ENCODE measurements at regions not wholly inside any gene's neighbourhood (a gene's known extent, or its start where the extent isn't known, plus 50 kb on each side); places are given as distances from the start of the nearest gene placed in this dataset.

DNA sequence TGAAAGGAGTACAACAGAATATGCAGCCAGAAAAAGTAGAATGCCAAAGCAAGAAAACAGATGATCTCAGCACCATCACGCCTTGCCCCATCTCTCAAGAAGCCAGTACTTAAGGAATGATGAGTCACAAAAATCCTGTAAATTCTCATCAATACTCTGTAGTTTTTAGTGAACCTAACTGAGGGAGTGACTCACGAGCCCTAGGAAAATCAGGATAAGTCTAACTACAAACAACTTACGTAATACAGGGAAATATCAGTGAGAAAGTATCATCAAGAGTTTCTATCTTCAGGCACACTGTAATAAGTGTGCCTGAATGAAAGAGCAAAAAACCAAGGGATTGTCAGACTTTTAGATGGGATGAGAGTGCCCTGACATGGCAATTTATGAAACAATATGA lies 644.4 kb downstream of the STPG2 start:
- POLR2A ChIA-PET: no interaction called here
- no peak overlapping the region for H3K4me2 ChIP-seq (ENCODE audit: control insufficient read depth, insufficient read depth)
- no peak overlapping the region for H3K27ac ChIP-seq (ENCODE audit: control insufficient read depth, insufficient read depth)
- no peaks in the 10 kb centered on the region for H4K20me1 ChIP-seq (ENCODE audit: control insufficient read depth, insufficient read depth)
- no peak overlapping the region for H3K4me3 ChIP-seq
- SMC1A ChIA-PET (ENCODE audit: uncharacterized antibody, unreplicated experiment): interaction anchor here (0.8 kb wide), 1 partner anchor 22 kb away, joined by 3 read pairs; no protein-coding TSS in a partner anchor
- BruUV-seq (replicated peaks): no TSS peak
- no peaks in the 10 kb centered on the region for H3K36me3 ChIP-seq (ENCODE audit: control insufficient read depth in 2 of 2, insufficient read depth in 2 of 2, low read length in 1 of 2)
- no peaks in the 10 kb centered on the region for H3K27me3 ChIP-seq (replicated peaks in 1 of 2; ENCODE audit: control insufficient read depth in 2 of 2, insufficient read depth in 2 of 2, low read length in 1 of 2)
- no peaks in the 10 kb centered on the region for H3K79me2 ChIP-seq (ENCODE audit: control insufficient read depth, insufficient read depth, low read length)
- CTCF ChIA-PET: no interaction called here
- 23% methylated on average over 3 of the region's 3 CpGs for WGBS (ENCODE audit: insufficient coverage, insufficient replicate concordance, low lambda C conversion rate, missing lambda C conversion rate)
- no peaks in the 10 kb centered on the region for H3K9me3 ChIP-seq (replicated peaks; ENCODE audit: control insufficient read depth, insufficient read depth, low read length)
- FAIRE-seq (no peak), DNase-seq (ENCODE audit: low read depth, low spot score) (no peak), ATAC-seq (no peak)
- RAD21 ChIA-PET (ENCODE audit: unreplicated experiment): no interaction called here
- in situ Hi-C loops (cut with MboI) (no loop called here), intact Hi-C loops (cut with micrococcal nuclease; ENCODE audit: unreplicated experiment) (no loop called here)
- H3K9ac ChIP-seq (ENCODE audit: control insufficient read depth, insufficient read depth, low read length): no peak overlapping the region
- H2AFZ ChIP-seq (ENCODE audit: control insufficient read depth, low read depth, low read length): no peak overlapping the region
- no peaks in the 10 kb centered on the region for H3K4me1 ChIP-seq (ENCODE audit: control insufficient read depth, insufficient read depth, low read length)
- TF ChIP-seq PML (IDR thresholded peaks at IDR 0.05; ENCODE audit: low read length): no peak
- TF ChIP-seq GABPA (IDR thresholded peaks at IDR 0.05; ENCODE audit: low read depth): no peak
- TF ChIP-seq TCF3 (IDR thresholded peaks at IDR 0.05; ENCODE audit: borderline replicate concordance, insufficient read depth, low read depth, low read length): no peak
- TF ChIP-seq TAF1 (IDR thresholded peaks at IDR 0.05; ENCODE audit: borderline replicate concordance, low read depth, low read length): no peak
- TF ChIP-seq, protein P1, sequence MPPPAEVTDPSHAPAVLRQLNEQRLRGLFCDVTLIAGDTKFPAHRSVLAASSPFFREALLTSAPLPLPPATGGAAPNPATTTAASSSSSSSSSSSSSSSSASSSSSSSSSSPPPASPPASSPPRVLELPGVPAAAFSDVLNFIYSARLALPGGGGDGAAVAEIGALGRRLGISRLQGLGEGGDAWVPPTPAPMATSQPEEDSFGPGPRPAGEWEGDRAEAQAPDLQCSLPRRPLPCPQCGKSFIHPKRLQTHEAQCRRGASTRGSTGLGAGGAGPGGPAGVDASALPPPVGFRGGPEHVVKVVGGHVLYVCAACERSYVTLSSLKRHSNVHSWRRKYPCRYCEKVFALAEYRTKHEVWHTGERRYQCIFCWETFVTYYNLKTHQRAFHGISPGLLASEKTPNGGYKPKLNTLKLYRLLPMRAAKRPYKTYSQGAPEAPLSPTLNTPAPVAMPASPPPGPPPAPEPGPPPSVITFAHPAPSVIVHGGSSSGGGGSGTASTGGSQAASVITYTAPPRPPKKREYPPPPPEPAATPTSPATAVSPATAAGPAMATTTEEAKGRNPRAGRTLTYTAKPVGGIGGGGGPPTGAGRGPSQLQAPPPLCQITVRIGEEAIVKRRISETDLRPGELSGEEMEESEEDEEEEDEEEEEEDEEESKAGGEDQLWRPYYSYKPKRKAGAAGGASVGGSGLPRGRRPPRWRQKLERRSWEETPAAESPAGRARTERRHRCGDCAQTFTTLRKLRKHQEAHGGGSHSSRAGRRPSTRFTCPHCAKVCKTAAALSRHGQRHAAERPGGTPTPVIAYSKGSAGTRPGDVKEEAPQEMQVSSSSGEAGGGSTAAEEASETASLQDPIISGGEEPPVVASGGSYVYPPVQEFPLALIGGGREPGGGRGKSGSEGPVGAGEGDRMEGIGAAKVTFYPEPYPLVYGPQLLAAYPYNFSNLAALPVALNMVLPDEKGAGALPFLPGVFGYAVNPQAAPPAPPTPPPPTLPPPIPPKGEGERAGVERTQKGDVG (CRISPR knock-in tag; IDR thresholded peaks at IDR 0.05): no peak
- no peak for TF ChIP-seq SREBF1 (IDR thresholded peaks at IDR 0.05; ENCODE audit: low read length)
- TF ChIP-seq, protein P2, sequence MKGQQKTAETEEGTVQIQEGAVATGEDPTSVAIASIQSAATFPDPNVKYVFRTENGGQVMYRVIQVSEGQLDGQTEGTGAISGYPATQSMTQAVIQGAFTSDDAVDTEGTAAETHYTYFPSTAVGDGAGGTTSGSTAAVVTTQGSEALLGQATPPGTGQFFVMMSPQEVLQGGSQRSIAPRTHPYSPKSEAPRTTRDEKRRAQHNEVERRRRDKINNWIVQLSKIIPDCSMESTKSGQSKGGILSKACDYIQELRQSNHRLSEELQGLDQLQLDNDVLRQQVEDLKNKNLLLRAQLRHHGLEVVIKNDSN (IDR thresholded peaks at IDR 0.05; ENCODE audit: borderline replicate concordance, extremely low read length, insufficient read depth, low read depth, low read length): no peak
- no peak for TF ChIP-seq GATAD2B (conservative IDR thresholded peaks at IDR 0.05; ENCODE audit: low read depth)
- TF ChIP-seq SMARCA5 (IDR thresholded peaks at IDR 0.05): no peak
- no peak for TF ChIP-seq BHLHE40 (IDR thresholded peaks at IDR 0.05; ENCODE audit: borderline replicate concordance in 1 of 2, low read depth in 2 of 2, low read length in 1 of 2)

Measured in GM12878 (cell line).